DND-41 (cell line): ENCODE measurements at regions not wholly inside any gene's neighbourhood (a gene's known extent, or its start where the extent isn't known, plus 50 kb on each side); places are given as distances from the start of the nearest gene placed in this dataset.

Experiments used
- CTCF ChIP-seq: IDR thresholded peaks from 2 replicates; pipeline ENCODE4 v1.5.1; 2012; ENCODE audit warnings: borderline replicate concordance, low read length, moderate library complexity, mild to moderate bottlenecking; ENCODE audit not compliant: poor library complexity, severe bottlenecking; ENCODE audit errors: extremely low read depth
- EZH2 ChIP-seq: IDR thresholded peaks from 3 replicates; pipeline ENCODE4 v1.6.1; 2012; ENCODE audit warnings: borderline replicate concordance, low read depth, mild to moderate bottlenecking, moderate library complexity, low read length, inconsistent platforms; ENCODE audit not compliant: severe bottlenecking

- TF ChIP-seq CTCF (no peak), EZH2 (no peak)
Measured at GRCh38 chr13:109968876-109969577, 182.6 kb upstream of the IRS2 start.
